Thyroid gland (tissue), 4 donors: ENCODE measurements at regions not wholly inside any gene's neighbourhood (a gene's known extent, or its start where the extent isn't known, plus 50 kb on each side); places are given as distances from the start of the nearest gene placed in this dataset.

Source experiments
- POLR2A ChIP-seq, 2 donors: fragments of 450-650 bp; IDR thresholded peaks; one replicate each; pipeline ENCODE4 v1.6.1; 2017; ENCODE audit warnings: antibody characterized with exemption in 2 of 2, mild to moderate bottlenecking in 2 of 2, moderate library complexity in 1 of 2
- TF ChIP-seq, protein P1 (sequence below), 6 experiments: fragments of 200-600 bp in 3 of 6; fragments of 450-650 bp in 3 of 6; sonication (generic) in 3 of 6; IDR thresholded peaks; one replicate each; pipeline ENCODE4 v1.5.1; 2016 to 2019; ENCODE audit warnings: antibody characterized with exemption in 6 of 6, mild to moderate bottlenecking in 2 of 6, inconsistent platforms in 1 of 6, moderate library complexity in 1 of 6

DNA sequence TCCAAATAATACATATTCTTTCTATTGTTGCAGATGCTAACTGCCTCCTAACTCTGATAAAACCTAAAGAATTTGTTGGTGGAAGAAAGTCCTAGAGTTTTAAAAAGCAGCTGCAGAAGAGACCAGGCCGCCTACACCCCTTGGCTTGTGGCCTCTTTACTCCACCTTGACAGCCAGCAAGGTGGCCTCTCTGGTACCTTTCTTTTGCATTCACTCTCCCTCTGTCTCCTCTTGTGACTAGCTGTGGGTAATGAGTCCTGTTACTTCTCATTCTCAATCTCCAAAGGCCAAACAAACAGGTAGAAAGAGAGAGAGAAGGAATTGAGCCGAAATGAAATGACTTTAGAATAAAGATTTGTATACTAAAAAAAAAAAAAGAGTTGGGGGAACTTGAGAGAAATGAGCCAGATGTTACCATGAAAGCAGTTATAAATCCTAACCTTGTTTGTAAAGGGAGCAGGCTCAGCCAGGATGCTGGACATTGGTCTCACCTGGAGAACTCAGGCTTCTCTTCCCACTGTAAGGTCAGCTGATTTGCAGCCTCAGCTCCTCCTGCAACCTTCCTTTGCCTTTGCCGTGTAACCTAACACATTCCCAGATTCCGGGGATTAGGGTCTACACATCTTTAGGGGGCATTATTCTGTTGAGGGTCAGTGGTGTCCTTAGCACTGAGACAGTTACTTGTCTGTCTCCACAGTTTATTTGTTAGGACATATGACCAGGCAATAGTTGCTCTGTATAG is 164.1 kb upstream of the IRF2BP2 start:
- TF ChIP-seq POLR2A (IDR thresholded peaks at IDR 0.05) = no peak
- TF ChIP-seq, protein P1, sequence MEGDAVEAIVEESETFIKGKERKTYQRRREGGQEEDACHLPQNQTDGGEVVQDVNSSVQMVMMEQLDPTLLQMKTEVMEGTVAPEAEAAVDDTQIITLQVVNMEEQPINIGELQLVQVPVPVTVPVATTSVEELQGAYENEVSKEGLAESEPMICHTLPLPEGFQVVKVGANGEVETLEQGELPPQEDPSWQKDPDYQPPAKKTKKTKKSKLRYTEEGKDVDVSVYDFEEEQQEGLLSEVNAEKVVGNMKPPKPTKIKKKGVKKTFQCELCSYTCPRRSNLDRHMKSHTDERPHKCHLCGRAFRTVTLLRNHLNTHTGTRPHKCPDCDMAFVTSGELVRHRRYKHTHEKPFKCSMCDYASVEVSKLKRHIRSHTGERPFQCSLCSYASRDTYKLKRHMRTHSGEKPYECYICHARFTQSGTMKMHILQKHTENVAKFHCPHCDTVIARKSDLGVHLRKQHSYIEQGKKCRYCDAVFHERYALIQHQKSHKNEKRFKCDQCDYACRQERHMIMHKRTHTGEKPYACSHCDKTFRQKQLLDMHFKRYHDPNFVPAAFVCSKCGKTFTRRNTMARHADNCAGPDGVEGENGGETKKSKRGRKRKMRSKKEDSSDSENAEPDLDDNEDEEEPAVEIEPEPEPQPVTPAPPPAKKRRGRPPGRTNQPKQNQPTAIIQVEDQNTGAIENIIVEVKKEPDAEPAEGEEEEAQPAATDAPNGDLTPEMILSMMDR (IDR thresholded peaks at IDR 0.05) = no peak
